Astrocyte (in vitro differentiated cells and primary cell): ENCODE measurements at regions not wholly inside any gene's neighbourhood (a gene's known extent, or its start where the extent isn't known, plus 50 kb on each side); places are given as distances from the start of the nearest gene placed in this dataset.

Source experiments
- DNase-seq: peaks from one replicate; pipeline ENCODE4 v3.0.0-alpha.2; 2010; ENCODE audit warnings: low read depth
- FAIRE-seq: peaks from 2 replicates; lab custom pipeline; 2011; peaks lifted over from hg19 to GRCh38; lab: Jason Lieb, UNC
- H2AFZ ChIP-seq: 2 replicates; pipeline ENCODE4 v1.6.0; 2012; ENCODE audit warnings: low read depth, low read length, inconsistent platforms
- H3K27ac ChIP-seq: 2 replicates; pipeline ENCODE4 v1.5.1; 2011; ENCODE audit warnings: low read depth, low read length, inconsistent platforms
- H3K27me3 ChIP-seq: 2 replicates; pipeline ENCODE4 v1.6.0; 2011; ENCODE audit warnings: low read length, inconsistent platforms; ENCODE audit not compliant: insufficient read depth
- H3K36me3 ChIP-seq: 2 replicates; pipeline ENCODE4 v1.5.1; 2011; ENCODE audit warnings: low read length, inconsistent platforms; ENCODE audit not compliant: insufficient read depth
- H3K4me1 ChIP-seq: 2 replicates; pipeline ENCODE4 v1.5.1; 2011; ENCODE audit warnings: low read length, inconsistent platforms; ENCODE audit not compliant: insufficient read depth
- H3K4me2 ChIP-seq: 2 replicates; pipeline ENCODE4 v1.6.0; 2012; ENCODE audit warnings: low read length, inconsistent platforms
- H3K4me3 ChIP-seq: 2 replicates; pipeline ENCODE4 v1.5.1; 2011; ENCODE audit warnings: low read depth, mild to moderate bottlenecking, low read length, inconsistent platforms; ENCODE audit not compliant: insufficient read depth
- H3K79me2 ChIP-seq: 2 replicates; pipeline ENCODE4 v1.6.0; 2012; ENCODE audit warnings: mild to moderate bottlenecking, low read length, inconsistent platforms; ENCODE audit not compliant: insufficient read depth
- H3K9ac ChIP-seq: 2 replicates; pipeline ENCODE4 v1.6.0; 2012; ENCODE audit warnings: mild to moderate bottlenecking, low read length, inconsistent platforms
- H3K9me3 ChIP-seq: 2 replicates; pipeline ENCODE4 v1.5.1; 2012; ENCODE audit warnings: low read depth, mild to moderate bottlenecking, low read length, inconsistent platforms; ENCODE audit not compliant: insufficient read depth
- H4K20me1 ChIP-seq: 2 replicates; pipeline ENCODE4 v1.6.0; 2012; ENCODE audit warnings: low read length, inconsistent platforms; ENCODE audit not compliant: insufficient read depth
- H3K27ac Mint-ChIP-seq: one replicate; pipeline ENCODE4 v1.8.0; 2021; ENCODE audit warnings: mild to moderate bottlenecking, mixed read lengths; ENCODE audit not compliant: unreplicated experiment
- H3K27me3 Mint-ChIP-seq: one replicate; pipeline ENCODE4 v1.8.0; 2021; ENCODE audit warnings: low read depth, mixed read lengths; ENCODE audit not compliant: unreplicated experiment
- H3K36me3 Mint-ChIP-seq: one replicate; pipeline ENCODE4 v1.8.0; 2021; ENCODE audit warnings: low read depth, mixed read lengths; ENCODE audit not compliant: unreplicated experiment
- H3K4me1 Mint-ChIP-seq: one replicate; pipeline ENCODE4 v1.8.0; 2021; ENCODE audit warnings: low read depth, mixed read lengths; ENCODE audit not compliant: unreplicated experiment
- H3K4me3 Mint-ChIP-seq: one replicate; pipeline ENCODE4 v1.8.0; 2021; ENCODE audit warnings: mild to moderate bottlenecking, moderate library complexity, mixed read lengths; ENCODE audit not compliant: unreplicated experiment
- H3K9me3 Mint-ChIP-seq: one replicate; pipeline ENCODE4 v1.8.0; 2021; ENCODE audit warnings: mild to moderate bottlenecking, mixed read lengths; ENCODE audit not compliant: unreplicated experiment
- CTCF ChIP-seq: IDR thresholded peaks from 2 replicates; pipeline ENCODE4 v1.5.1; 2011; ENCODE audit warnings: low read depth, mild to moderate bottlenecking, inconsistent platforms, low read length, moderate library complexity; ENCODE audit not compliant: insufficient read depth
- EZH2 ChIP-seq: IDR thresholded peaks from 2 replicates; pipeline ENCODE4 v1.6.1; 2012; ENCODE audit warnings: mild to moderate bottlenecking, low read length, inconsistent platforms; ENCODE audit not compliant: insufficient read depth

GRCh38 chr22:22408731-22409696 lies 99.5 kb downstream of the ZNF280B start:
- H3K36me3 Mint-ChIP-seq = no peaks in the 10 kb centered on the region
- Histone ChIP-seq H4K20me1 (no peaks in the 10 kb centered on the region), H3K9ac (no peak overlapping the region), H3K4me1 (no peaks in the 10 kb centered on the region), H3K79me2 (no peaks in the 10 kb centered on the region), H3K4me3 (no peak overlapping the region), H3K27me3 (no peaks in the 10 kb centered on the region), H3K4me2 (no peak overlapping the region), H3K9me3 (no peaks in the 10 kb centered on the region), H3K27ac (no peak overlapping the region), H2AFZ (no peak overlapping the region), H3K36me3 (no peaks in the 10 kb centered on the region)
- H3K9me3 Mint-ChIP-seq = peaks cover 8% of the 10 kb centered on the region
- no peak overlapping the region for H3K27ac Mint-ChIP-seq
- H3K4me3 Mint-ChIP-seq = no peak overlapping the region
- no peak for DNase-seq
- FAIRE-seq = no peak
- no peaks in the 10 kb centered on the region for H3K4me1 Mint-ChIP-seq
- TF ChIP-seq EZH2 = no peak
- no peak for TF ChIP-seq CTCF
- H3K27me3 Mint-ChIP-seq = peaks cover 90% of the 10 kb centered on the region

- H3K4me1 Mint-ChIP-seq = no peaks in the 10 kb centered on the region
- no peak for TF ChIP-seq CTCF
- FAIRE-seq (no peak), DNase-seq (no peak)
- Histone ChIP-seq H3K27me3 (no peaks in the 10 kb centered on the region), H2AFZ (no peak overlapping the region), H3K79me2 (no peaks in the 10 kb centered on the region), H3K4me1 (no peaks in the 10 kb centered on the region), H3K27ac (no peak overlapping the region), H4K20me1 (no peaks in the 10 kb centered on the region), H3K4me2 (no peak overlapping the region), H3K4me3 (no peak overlapping the region), H3K9ac (no peak overlapping the region), H3K36me3 (no peaks in the 10 kb centered on the region), H3K9me3 (no peaks in the 10 kb centered on the region)
- H3K27me3 Mint-ChIP-seq = peaks cover 93% of the 10 kb centered on the region
- peaks cover 9% of the 10 kb centered on the region for H3K9me3 Mint-ChIP-seq
- no peak overlapping the region for H3K4me3 Mint-ChIP-seq
- H3K27ac Mint-ChIP-seq = no peak overlapping the region
- H3K36me3 Mint-ChIP-seq = no peaks in the 10 kb centered on the region
Measured at GRCh38 chr22:22410121-22410520, 98.4 kb downstream of the ZNF280B start.

- DNase-seq = no peak
- H3K27me3 ChIP-seq = no peaks in the 10 kb centered on the region
Measured at GRCh38 chr22:22410677-22411076, 97.9 kb downstream of the ZNF280B start.

More at GRCh38 chr22:22410677-22411076, 97.9 kb downstream of the ZNF280B start:
- Histone ChIP-seq H3K36me3 (no peaks in the 10 kb centered on the region), H4K20me1 (no peaks in the 10 kb centered on the region), H2AFZ (no peak overlapping the region), H3K27ac (no peak overlapping the region), H3K4me1 (no peaks in the 10 kb centered on the region), H3K79me2 (no peaks in the 10 kb centered on the region), H3K9ac (no peak overlapping the region), H3K4me3 (no peak overlapping the region), H3K4me2 (no peak overlapping the region), H3K9me3 (no peaks in the 10 kb centered on the region)
- TF ChIP-seq CTCF (no peak), EZH2 (no peak)
- peaks cover 9% of the 10 kb centered on the region for H3K9me3 Mint-ChIP-seq
- peaks cover 93% of the 10 kb centered on the region for H3K27me3 Mint-ChIP-seq
- no peak for FAIRE-seq
- no peak overlapping the region for H3K27ac Mint-ChIP-seq
- no peak overlapping the region for H3K4me3 Mint-ChIP-seq
- no peaks in the 10 kb centered on the region for H3K36me3 Mint-ChIP-seq
- H3K4me1 Mint-ChIP-seq = no peaks in the 10 kb centered on the region
